PFSK-1 (cell line): ENCODE measurements at regions not wholly inside any gene's neighbourhood (a gene's known extent, or its start where the extent isn't known, plus 50 kb on each side); places are given as distances from the start of the nearest gene placed in this dataset.

Experiments used
- SIN3A ChIP-seq: IDR thresholded peaks from 2 replicates; pipeline ENCODE4 v1.6.1; 2012; ENCODE audit warnings: mild to moderate bottlenecking, low read length, moderate library complexity, borderline replicate concordance; ENCODE audit not compliant: insufficient read depth
- TAF1 ChIP-seq: IDR thresholded peaks from 2 replicates; pipeline ENCODE4 v1.6.1; 2012; ENCODE audit warnings: low read length, control low read depth, borderline replicate concordance; ENCODE audit not compliant: insufficient read depth

GRCh38 chr3:102089239-102089638 is 239.9 kb downstream of the NFKBIZ start:
- TF ChIP-seq SIN3A: no peak
- TF ChIP-seq TAF1: no peak
